ENCODE measurements at regions not wholly inside any gene's neighbourhood (a gene's known extent, or its start where the extent isn't known, plus 50 kb on each side); places are given as distances from the start of the nearest gene placed in this dataset.

- no peak overlapping the region for H3K4me2 ChIP-seq (ENCODE audit: low read depth, low read length)
- DNase-seq = no peak
- H4K20me1 ChIP-seq (ENCODE audit: insufficient read depth, low read length) = no peaks in the 10 kb centered on the region
- H3F3A ChIP-seq (ENCODE audit: insufficient read depth, low read length) = no peaks in the 10 kb centered on the region
- H3K27ac ChIP-seq (ENCODE audit: low read length) = no peak overlapping the region
- no peak overlapping the region for H3K4me3 ChIP-seq (ENCODE audit: low read length)
- no peak overlapping the region for H2AFZ ChIP-seq (ENCODE audit: low read length)
- no peaks in the 10 kb centered on the region for H3K36me3 ChIP-seq (replicated peaks; ENCODE audit: insufficient read depth, low read length)
- H3K9ac ChIP-seq (ENCODE audit: low read length) = no peak overlapping the region
- TF ChIP-seq CTCF (IDR thresholded peaks at IDR 0.05; ENCODE audit: low read length) (no peak), EZH2phosphoT487 (IDR thresholded peaks at IDR 0.05; ENCODE audit: low read length) (no peak), EZH2 (optimal IDR thresholded peaks at IDR 0.05; ENCODE audit: low read depth, low read length) (no peak)
- H3K27me3 ChIP-seq (replicated peaks; ENCODE audit: insufficient read depth, low read length) = no peaks in the 10 kb centered on the region
- H3K9me3 ChIP-seq (replicated peaks; ENCODE audit: insufficient read depth, low read length) = no peaks in the 10 kb centered on the region
- no peaks in the 10 kb centered on the region for H3K79me2 ChIP-seq (ENCODE audit: low read length)
- H3K9me2 ChIP-seq (replicated peaks; ENCODE audit: insufficient read depth, low read length) = no peaks in the 10 kb centered on the region
- H3K4me1 ChIP-seq (ENCODE audit: low read length) = no peaks in the 10 kb centered on the region
Observed at GRCh38 chr15:66939451-66940023, 125.9 kb upstream of the SMAD3 start.

GRCh38 chr15:66940368-66940767 is 125.0 kb upstream of the SMAD3 start:
- no peaks in the 10 kb centered on the region for H3F3A ChIP-seq (ENCODE audit: insufficient read depth, low read length)
- no peaks in the 10 kb centered on the region for H3K27me3 ChIP-seq (replicated peaks; ENCODE audit: insufficient read depth, low read length)
- no peaks in the 10 kb centered on the region for H4K20me1 ChIP-seq (ENCODE audit: insufficient read depth, low read length)
- no peaks in the 10 kb centered on the region for H3K9me2 ChIP-seq (replicated peaks; ENCODE audit: insufficient read depth, low read length)
- H3K27ac ChIP-seq (ENCODE audit: low read length) = no peak overlapping the region
- H3K9me3 ChIP-seq (replicated peaks; ENCODE audit: insufficient read depth, low read length) = no peaks in the 10 kb centered on the region
- DNase-seq = no peak
- no peak overlapping the region for H3K4me3 ChIP-seq (ENCODE audit: low read length)
- H3K4me2 ChIP-seq (ENCODE audit: low read depth, low read length) = no peak overlapping the region
- no peak overlapping the region for H3K9ac ChIP-seq (ENCODE audit: low read length)
- no peak overlapping the region for H2AFZ ChIP-seq (ENCODE audit: low read length)
- H3K4me1 ChIP-seq (ENCODE audit: low read length) = no peaks in the 10 kb centered on the region
- TF ChIP-seq CTCF (IDR thresholded peaks at IDR 0.05; ENCODE audit: low read length) = no peak
- TF ChIP-seq EZH2phosphoT487 (IDR thresholded peaks at IDR 0.05; ENCODE audit: low read length) = no peak
- no peak for TF ChIP-seq EZH2 (optimal IDR thresholded peaks at IDR 0.05; ENCODE audit: low read depth, low read length)
- H3K79me2 ChIP-seq (ENCODE audit: low read length) = no peaks in the 10 kb centered on the region
- no peaks in the 10 kb centered on the region for H3K36me3 ChIP-seq (replicated peaks; ENCODE audit: insufficient read depth, low read length)

- H3K4me1 ChIP-seq (ENCODE audit: low read length) = no peaks in the 10 kb centered on the region
- DNase-seq = no peak
- H3K4me2 ChIP-seq (ENCODE audit: low read depth, low read length) = no peak overlapping the region
- no peaks in the 10 kb centered on the region for H4K20me1 ChIP-seq (ENCODE audit: insufficient read depth, low read length)
- H3K9me2 ChIP-seq (replicated peaks; ENCODE audit: insufficient read depth, low read length) = no peaks in the 10 kb centered on the region
- no peak overlapping the region for H2AFZ ChIP-seq (ENCODE audit: low read length)
- H3K36me3 ChIP-seq (replicated peaks; ENCODE audit: insufficient read depth, low read length) = no peaks in the 10 kb centered on the region
- H3K4me3 ChIP-seq (ENCODE audit: low read length) = no peak overlapping the region
- H3K79me2 ChIP-seq (ENCODE audit: low read length) = no peaks in the 10 kb centered on the region
- H3K9me3 ChIP-seq (replicated peaks; ENCODE audit: insufficient read depth, low read length) = no peaks in the 10 kb centered on the region
- TF ChIP-seq EZH2 (optimal IDR thresholded peaks at IDR 0.05; ENCODE audit: low read depth, low read length) (no peak), EZH2phosphoT487 (IDR thresholded peaks at IDR 0.05; ENCODE audit: low read length) (no peak), CTCF (IDR thresholded peaks at IDR 0.05; ENCODE audit: low read length) (no peak)
- no peaks in the 10 kb centered on the region for H3F3A ChIP-seq (ENCODE audit: insufficient read depth, low read length)
- H3K27me3 ChIP-seq (replicated peaks; ENCODE audit: insufficient read depth, low read length) = no peaks in the 10 kb centered on the region
- H3K27ac ChIP-seq (ENCODE audit: low read length) = no peak overlapping the region
- no peak overlapping the region for H3K9ac ChIP-seq (ENCODE audit: low read length)
Observed at GRCh38 chr15:66941108-66941711, 124.2 kb upstream of the SMAD3 start.

Measured in MM.1S (cell line).